CD4-positive, alpha-beta T cell treated with Interleukin-4 for 1 hour (primary cell): ENCODE measurements at regions not wholly inside any gene's neighbourhood (a gene's known extent, or its start where the extent isn't known, plus 50 kb on each side); places are given as distances from the start of the nearest gene placed in this dataset.

Experiments used
- DNase-seq, 2 donors: peaks; one replicate each; pipeline ENCODE4 v3.0.0-alpha.2; 2020 to 2022

DNA sequence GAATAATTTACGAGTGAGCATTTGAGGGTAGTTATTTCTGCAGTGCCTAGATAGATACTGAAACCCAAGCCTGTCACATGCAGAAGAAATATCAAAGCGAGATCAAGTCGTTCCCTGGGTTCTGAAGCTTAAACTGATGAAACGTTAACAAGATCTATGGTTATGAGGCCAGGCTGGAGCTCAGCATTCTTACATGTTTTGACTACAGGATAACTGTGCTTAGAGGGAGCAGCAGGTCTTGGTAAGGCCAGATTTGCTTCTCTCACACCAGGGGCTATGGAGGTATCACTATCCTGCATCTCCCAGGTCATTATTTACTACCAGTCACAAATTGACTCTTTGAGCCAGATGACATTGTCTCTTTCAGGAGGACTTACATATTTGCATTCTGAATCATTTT, 1401.4 kb upstream of the PRMT6 start:
- DNase-seq: no peak

DNA sequence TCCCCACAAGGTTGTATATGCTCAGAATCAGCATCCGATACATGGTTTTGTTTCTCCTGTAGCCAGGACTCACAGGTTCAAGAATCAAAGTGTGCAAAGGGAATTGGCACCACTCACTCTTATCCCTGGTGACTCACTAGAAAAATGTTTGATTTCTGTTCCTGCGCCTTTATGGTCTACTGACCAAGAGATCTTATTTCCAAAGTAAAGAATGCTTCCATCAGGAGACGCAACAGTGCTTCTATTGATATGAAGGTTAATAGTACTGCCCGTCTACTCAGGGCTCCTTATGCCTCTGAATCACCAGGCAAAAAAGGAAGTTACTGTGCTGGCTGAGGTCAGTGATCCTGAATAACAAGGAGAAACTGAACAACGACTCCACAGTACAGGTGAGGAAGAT, 1392.0 kb upstream of the PRMT6 start:
- DNase-seq: no peak

DNA sequence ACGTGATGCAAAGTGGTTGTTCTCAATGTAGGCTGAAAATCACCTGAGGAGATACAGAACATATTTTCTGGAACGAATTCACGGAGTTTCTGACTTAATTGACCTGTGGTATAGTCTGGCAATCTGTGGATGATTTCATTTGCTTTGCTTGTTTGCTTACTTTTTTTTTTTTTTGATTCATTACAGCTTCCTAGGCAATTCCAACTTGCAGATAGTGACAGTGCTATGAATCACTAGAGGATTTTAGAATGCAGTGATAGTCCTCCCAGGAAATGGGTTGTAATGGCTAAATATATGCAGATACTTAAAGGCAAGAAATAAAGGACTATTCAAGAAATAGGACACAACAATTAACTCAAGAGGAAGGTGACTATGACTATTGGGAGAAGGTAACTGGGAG, 1378.1 kb upstream of the PRMT6 start:
- no peak for DNase-seq

DNA sequence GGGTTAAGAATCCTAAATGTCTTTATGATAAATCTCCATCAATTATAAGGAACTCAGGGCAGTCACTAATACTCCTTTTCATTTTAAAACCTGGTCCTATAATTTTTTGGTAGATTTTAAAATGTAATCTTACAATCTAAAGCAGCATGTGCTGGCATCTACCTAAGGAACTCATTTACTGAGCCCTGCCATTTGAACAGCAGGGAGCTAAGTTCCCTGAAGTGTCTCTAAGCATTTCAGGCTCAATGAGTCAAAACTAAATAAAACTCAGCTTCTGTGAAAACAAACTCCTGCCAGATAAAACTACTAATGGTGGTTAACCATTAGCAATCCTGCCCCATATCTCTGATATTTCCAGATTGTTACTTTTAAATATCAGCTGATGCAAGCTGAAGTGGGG, 1371.8 kb upstream of the PRMT6 start:
- no peak for DNase-seq

DNA sequence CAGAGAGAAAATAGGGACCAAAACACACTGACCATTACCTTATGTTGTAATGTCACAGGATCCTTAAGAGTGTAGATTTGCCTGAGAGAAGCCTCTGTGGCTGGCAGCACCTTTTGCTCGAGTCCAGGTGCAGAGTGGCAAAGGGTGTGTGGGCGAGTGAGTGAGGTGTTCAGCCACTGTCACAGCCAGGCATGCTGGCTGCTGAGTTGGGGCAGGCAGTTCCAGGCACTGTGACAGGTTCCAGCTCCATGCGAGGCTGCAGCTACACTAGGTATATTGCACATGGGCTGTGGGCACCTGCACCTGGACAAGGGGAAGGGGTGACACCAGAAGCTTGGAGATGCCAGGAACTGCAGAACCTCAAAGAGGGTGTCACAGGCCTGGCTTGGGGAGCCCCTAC, 1370.4 kb upstream of the PRMT6 start:
- no peak for DNase-seq

DNA sequence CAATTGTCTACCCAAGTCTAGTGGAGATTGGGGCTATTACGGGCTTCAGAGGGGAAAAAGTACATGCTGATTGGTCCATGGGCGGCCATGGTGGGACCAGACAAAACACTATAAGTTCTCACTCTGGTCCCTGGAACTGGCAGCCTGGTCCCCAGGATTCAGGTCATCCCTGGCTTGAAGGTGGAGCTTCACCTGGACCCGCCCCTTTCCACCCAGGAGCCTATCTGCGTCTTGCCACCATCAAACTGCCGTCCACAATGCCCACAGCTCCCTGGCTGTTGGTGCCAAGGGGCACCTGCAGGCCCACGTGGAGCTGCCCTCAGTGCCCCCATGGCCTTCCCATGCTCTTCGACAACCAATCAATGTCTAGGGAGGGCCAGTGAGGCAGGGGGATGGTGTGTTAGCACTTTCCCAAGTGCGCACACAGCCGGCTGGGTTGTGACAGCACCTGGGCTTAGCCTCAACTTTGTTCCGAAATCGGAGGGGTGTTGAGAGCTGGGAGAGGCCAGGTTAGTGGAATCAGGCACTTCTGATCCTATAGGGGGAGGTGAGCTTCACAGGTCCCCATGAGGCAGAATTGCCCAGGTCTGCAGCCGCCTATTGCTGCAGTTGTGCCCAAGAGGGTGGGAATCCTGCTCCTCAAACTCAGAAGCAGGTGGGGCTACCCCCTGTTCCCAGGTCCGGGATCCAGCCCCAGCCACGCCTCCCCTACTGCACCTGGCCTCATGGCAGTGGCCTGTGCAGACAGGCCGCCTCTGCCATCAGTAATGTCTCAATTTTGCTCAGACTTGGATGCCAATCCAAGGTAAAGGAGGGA, 1369.4 kb upstream of the PRMT6 start:
- DNase-seq: no peak

DNA sequence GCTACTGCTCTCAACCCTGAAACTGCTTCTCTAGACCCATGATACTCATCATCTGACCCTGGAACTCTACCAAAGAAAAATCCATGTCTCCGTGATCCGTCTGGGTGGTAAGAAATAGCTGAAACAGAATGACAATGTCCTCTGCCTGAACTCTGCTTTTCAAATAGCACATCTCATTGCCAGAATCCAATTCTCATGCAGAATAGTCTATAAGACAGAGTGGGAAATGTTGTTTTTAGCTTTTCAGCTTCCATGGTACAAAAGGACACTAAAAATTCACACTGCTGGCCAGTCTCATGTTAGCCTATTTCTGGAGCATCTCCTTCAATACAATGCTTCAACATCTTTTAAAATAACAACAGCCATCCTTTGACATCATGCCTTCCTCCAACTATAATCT, 1355.8 kb upstream of the PRMT6 start:
- DNase-seq: no peak

DNA sequence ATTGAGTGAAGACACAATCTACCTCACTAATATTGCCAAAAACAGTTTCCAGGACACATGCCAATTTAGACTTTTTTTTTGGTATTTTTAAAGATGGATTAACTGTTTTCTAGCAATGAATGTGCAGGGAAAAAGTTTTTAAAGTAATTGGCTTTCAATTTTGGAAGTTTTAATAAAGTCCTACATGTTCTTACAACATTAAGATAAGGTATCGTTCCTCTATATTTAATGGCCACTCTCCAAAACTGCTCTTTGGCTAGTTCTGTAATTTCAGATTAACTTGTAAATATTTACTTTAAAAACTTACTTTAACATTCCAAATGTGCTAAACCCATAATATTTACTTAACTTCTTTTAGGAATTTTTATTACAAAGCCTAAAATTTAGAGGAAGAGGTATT, 1332.2 kb upstream of the PRMT6 start:
- no peak for DNase-seq

DNA sequence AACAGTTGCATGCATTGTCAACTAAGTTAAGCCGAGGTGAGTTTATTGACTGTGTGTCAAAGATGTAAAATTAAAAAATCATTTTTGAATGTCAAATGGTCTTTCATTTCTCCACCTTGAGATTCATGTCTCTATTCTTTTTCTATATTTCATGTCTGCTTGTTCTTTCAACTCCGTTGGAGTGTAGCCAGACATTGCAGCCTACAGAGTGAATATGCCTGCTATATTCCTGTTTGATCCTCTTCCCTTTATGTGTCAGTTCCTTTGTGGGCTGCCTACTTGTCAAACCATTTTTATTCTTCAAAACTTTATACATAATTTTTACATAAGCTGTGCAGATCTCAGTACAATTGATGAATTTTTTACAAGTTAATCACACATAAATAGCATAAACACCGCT, 1325.8 kb upstream of the PRMT6 start:
- DNase-seq: no peak

DNA sequence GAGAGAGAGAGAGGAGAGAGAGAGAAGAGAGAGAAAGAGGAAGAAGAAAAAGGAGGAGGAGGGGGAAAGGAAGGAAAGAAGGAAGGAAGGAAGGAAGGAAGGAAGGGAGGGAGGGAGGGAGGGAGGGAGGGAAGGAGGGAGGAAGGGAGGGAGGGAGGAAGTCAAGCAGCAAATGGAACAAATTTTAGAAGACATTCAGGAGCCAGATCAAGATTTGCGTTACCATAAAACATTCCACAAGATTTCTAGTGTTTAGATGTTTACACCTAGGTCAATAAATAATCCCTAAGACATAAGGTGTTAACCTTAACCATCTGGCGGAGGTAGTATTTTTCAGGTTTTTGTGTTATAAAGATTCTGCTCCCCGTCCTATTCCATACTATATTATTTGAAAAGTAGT, 1320.1 kb upstream of the PRMT6 start:
- no peak for DNase-seq

DNA sequence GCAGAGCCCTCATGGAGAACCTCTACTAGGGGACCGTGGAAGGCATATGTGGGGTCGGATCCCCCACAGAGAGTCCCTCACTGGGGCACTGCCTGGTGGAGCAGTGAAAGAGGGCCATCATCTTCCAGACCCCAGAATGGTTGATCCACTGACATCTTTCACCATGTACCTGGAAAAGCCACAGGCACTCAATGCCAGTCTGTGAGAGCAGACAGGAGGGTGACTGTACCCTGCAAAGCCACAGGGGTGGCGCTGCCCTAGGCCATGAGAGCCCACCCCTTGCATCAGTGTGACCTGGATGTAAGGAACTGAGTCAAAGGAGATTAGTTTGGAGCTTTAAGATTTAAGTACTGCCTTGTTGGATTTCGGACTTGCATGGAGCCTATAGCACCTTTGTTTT, 1276.7 kb upstream of the PRMT6 start:
- DNase-seq: no peak

DNA sequence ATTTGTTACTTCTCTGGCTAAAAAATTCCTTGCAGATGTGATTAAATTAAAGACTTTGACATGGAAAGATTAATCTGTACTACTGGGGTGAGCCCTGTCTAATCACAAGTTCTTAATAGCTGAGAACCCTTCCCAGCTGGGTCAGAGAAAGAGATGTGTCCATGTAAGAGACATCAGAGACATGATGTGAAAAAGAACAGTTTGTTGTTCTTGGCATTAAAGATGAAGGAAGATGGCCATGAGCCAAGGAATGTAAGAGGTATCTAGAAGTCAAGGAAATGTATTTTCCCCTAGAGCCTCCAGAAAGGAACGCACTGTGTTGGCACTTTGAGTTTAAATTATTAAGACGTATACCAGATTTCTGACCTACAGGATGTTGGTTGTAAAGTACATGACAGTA, 1271.5 kb upstream of the PRMT6 start:
- DNase-seq: no peak

DNA sequence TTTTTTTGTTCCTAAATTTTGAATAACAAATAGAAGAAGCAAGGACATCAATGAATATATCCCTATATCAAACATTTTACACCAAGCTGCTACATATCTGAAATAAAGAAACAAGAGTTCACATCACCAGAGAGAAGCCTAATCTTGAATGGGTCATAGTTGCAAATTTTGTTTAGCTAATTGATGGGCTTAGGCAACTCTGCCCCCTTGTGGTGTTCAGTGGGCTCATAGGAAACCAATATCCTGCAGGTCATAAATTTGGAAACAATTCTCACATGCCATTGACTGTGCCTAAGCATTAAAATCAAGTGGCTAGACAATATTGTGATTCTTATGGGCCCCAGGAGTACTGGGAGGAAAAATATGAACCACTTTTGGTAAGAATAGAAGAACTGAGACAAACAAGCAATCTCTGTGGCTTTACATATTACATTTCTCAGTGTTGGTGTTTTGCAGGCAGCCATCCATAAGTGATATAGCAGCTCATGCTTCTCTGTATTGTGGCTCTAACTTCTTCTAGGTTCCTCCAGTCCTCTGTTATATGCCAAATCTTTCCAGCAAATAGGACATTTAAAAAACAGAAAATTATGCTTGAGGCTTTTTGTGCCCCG, 1262.8 kb upstream of the PRMT6 start:
- no peak for DNase-seq

DNA sequence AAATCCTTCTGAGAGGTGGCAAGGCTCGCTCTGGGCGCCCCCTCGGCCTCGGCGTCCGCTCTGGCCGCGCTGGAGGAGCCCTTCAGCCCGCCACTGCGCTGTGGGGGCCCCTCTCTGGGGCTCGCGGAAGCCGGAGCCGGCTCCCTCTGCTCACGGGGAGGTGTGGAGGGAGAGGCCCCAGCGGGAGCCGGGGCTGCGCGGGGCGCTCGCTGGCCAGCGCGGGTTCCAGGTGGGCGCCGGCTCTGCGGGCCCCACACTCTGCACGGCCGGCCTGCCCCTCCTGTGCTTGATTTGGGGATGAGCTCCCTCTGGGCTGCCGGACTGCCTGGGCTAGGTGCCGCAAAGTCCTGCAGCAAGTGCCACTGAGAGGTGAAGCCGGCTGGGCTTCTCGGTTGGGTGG, 1260.7 kb upstream of the PRMT6 start:
- DNase-seq: no peak

DNA sequence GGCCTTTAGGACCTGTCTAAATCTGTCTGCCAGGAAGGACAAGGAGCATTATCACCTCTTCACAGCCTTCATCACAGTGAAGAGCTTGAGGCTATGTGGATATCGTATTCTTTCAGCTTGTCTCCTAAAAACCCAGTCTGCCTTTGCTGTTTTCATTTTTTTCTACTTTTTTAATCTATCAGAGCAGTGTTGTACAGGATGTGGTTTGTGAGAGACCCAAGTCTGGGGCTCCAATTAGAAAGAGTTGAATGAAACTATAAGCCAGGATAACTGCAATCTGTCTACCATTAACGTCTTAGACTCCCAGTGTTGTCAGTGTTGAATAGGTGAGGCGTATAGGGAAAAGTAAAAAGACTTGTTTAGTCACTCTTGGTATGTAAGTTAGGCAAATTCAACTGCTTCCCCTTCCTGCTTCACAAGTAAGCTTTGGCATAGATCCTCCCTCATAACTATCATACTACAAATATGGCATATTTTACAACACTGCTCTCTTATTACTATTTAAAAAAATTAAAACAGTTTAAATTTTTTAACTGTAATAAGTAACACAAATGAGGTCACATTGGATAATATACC, 1225.8 kb upstream of the PRMT6 start:
- no peak for DNase-seq

DNA sequence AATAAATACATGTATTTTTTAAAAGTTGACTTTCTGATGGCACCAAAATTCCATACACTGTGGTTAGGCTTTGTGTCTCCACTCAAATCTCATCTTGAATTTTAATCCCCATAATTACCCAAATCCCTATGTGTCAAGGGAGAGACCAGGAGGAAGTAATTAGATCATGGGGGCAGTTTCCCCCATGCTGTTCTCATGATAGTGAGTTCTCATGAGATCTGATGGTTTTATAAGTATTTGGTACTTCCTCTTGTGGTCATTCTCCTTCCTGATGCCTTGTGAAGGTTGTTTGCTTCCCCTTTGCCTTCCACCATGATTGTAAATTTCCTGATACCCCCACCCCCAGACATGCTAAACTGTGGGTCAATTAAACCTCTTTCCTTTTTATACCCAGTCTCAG, 1218.4 kb upstream of the PRMT6 start:
- no peak for DNase-seq

DNA sequence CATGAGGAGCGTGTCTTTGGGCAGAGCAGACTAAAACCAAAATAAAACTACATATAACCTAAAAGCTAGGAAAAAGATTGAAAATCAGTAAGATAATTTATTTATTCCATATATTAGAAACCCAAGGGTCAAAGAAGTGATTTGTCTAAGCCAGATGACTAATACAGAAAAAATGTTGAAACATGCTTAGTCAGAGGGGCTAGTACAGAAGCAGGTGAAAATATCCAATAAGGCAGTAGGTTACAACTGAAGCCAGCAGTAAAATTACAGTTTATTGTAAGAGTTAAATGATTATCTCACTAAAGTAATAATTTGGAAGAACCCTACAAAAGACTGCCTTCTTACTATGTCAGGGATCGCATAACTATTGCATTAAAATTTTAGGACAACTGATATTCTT, 1190.9 kb upstream of the PRMT6 start:
- DNase-seq: no peak

DNA sequence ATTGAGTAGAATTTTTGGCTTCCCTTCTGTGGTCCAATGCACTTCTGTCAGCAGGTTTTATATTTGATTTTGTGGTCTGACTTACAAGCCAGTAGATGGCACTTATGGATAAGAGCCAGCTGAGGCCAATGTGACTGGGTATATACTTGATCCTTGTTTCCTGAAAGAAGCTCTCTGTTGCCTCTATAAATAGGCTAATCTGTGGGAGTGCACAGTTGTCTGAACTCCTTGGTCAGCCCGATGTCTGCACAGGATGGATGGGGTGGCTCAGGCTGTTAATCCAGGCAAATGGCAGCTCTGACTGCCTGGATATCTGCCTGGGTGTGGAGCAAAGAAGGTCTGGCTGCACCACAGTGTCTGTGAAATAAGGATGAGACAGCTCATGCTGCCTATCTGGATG, 1183.7 kb upstream of the PRMT6 start:
- DNase-seq: no peak

DNA sequence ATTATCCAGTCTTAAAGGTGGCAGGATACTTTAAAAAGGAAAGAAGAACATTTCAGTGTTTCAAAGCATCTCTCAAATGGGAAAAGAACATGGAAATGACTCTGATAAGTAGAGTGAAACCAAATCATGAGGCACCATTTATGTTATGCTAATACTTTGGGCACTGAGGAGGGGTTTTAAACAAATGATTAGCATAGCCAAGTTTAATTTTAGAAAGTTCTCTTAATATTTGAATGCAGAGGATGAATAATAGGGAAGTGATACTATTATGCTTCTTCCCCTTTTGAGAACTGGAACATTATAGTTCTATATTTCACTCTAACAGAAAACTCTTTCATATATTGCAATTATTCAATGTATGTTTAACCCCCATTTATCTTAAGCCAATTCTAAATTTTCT, 1181.9 kb upstream of the PRMT6 start:
- no peak for DNase-seq

DNA sequence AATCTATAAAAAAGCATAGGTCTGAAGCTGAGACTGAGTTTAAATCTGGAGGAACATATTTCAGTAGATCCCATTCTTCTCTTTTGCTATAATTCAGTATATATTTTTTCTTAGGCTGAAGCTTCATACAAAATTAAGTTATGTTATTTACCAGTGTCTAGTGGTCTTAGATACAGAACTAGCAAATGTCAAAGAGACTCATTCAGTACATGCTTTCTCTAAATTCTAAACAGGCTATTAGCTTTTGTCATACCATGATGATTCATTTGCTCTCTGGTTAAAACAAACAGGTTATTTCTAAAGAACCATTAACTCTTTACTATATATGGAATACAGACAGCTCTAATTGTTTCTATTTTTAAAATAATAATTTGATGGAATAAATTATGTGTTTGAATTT, 1170.2 kb upstream of the PRMT6 start:
- no peak for DNase-seq

DNA sequence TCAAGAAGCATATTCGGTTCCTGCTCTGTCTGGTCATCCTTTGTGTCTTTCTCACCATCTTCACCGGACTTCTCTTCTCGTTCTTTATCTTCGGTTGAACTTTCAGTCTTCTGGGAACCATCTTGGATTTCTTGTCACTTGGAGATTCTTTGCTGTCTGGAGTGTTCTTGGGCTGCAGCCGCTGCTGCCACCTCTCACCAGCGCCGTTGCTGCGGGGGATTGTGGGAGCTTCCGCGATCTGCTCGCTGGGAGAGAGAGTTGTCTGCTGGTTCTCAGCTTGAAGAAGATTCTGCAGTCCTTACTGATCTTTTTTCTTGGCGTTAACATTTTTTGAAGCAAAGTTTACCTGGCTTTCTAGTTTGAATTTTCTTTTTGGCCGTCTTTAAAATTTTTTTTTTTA, 1165.2 kb upstream of the PRMT6 start:
- DNase-seq: no peak

DNA sequence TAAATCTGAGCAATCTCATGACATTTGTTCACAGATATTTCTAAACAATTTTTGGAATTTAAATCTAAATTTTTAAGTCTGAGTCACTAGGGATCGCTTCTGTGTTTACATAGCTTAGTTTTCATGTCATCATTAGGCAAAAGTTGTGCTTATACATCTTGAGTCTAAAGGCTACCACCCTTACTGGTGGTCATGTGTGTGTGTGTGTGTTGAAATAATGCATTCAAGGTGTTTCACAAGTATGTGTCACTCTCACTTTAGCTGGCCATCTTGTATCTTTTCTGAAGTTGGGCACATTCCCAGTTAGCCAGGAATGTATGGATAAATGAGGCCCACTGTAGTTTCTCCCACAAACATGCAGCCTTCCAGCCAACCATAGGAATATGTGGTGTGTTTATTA, 1162.5 kb upstream of the PRMT6 start:
- no peak for DNase-seq

DNA sequence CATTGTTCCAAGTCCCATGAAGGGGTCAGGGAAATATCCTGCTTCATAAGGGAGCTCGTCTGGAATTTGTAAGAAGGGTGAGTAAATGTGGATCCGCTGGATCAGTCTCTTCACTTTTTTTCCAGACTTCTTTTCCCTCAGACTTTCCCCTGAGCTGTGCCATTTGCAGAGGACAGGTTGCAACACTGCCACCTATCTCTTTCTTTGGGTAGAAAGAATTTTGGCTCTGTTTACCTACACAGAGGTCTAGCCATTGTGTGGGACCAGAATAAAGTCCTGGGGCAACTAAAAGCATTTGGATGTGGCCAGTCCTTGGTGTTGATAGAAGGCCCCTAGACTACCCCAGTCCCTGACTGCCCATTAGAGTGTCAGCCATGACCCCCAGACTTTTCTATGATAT, 1146.7 kb upstream of the PRMT6 start:
- DNase-seq: no peak

DNA sequence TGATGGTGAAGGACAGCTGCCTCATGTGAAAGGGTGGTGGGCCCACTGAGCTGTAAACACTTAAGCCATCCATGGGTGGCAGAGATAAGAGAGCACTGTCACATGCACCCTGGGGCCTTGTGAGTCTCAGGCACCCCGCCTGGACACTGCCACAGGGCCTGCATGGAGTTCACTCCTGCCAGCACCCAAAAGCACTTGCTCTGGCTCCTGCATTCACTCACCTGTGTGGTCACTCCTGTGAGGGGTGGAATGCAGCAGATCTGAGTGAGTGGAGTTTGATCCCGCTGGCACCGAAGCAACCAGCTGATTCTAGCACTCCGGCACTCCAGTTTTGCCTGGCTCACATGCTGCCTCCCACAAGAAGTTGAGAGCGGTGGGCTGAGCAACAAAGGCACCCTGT, 1142.1 kb upstream of the PRMT6 start:
- DNase-seq: no peak

DNA sequence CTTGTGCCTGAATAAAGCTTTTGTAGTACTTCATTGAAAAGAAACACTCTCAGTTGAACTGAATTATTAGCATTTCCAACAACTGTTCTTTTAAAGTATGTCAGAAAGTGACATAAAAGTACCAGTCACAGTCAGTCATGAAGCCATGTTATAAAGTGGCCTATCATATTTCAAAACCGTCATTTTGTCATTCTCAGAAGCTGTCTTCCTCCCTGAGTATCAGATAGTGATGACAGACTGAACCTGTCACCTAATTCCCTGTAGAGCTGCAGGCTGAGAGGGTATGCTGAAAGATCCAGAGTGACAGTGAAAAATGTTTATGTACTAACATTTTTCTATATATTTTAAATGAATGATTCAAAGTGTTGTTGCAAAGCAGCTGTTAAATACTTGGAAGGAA, 1121.7 kb upstream of the PRMT6 start:
- DNase-seq: no peak
